ENCODE measurements at regions not wholly inside any gene's neighbourhood (a gene's known extent, or its start where the extent isn't known, plus 50 kb on each side); places are given as distances from the start of the nearest gene placed in this dataset.

DNA sequence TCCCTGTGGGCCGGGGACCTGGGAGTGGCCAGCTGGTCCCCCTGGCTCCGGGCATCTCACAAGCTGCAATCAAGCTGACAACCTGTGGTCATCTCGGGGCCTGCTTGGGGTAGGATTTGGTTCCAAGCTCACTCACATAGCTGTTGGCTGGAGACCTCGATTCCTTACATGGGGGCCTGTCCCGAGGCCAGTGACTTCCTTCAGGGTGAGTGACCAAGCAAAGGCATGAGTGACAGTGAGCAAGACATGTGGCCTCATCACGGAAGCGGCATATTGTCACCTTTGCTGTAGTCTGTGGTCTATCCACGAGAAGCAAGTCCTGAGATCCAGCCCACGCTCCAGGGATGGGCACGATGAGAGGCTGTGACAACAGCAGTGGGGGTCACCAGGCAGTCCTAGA lies 131.4 kb upstream of the ID2 start:
- no peak for TF ChIP-seq EZH2 (optimal IDR thresholded peaks at IDR 0.05; ENCODE audit: low read depth, low read length)
- TF ChIP-seq, protein P1, sequence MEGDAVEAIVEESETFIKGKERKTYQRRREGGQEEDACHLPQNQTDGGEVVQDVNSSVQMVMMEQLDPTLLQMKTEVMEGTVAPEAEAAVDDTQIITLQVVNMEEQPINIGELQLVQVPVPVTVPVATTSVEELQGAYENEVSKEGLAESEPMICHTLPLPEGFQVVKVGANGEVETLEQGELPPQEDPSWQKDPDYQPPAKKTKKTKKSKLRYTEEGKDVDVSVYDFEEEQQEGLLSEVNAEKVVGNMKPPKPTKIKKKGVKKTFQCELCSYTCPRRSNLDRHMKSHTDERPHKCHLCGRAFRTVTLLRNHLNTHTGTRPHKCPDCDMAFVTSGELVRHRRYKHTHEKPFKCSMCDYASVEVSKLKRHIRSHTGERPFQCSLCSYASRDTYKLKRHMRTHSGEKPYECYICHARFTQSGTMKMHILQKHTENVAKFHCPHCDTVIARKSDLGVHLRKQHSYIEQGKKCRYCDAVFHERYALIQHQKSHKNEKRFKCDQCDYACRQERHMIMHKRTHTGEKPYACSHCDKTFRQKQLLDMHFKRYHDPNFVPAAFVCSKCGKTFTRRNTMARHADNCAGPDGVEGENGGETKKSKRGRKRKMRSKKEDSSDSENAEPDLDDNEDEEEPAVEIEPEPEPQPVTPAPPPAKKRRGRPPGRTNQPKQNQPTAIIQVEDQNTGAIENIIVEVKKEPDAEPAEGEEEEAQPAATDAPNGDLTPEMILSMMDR (IDR thresholded peaks at IDR 0.05; ENCODE audit: low read length) = no peak
